K562 (cell line): ENCODE measurements at regions not wholly inside any gene's neighbourhood (a gene's known extent, or its start where the extent isn't known, plus 50 kb on each side); places are given as distances from the start of the nearest gene placed in this dataset.

Experiments used
- ATAC-seq: fragments of 200-7000 bp; cut with Tn5 transposase; 3 replicates; pipeline ENCODE4 v1.9.1; 2020; ENCODE audit warnings: moderate library complexity
- BruUV-seq: library from RNA; stranded (reverse); fragments of 400-500 nt; replicated peaks from 2 replicates; lab custom pipeline; 2021; lab: Mats Ljungman, UMichigan
- CTCF ChIA-PET: fragments of 300-600 bp; formaldehyde crosslinking; extraction: SDS; loops from one replicate; lab custom pipeline; 2021; ENCODE audit warnings: low intra/inter-chr PET ratio; lab: Yijun Ruan, JAX
- POLR2A ChIA-PET: fragments of 300-600, 350-650 bp; sonication (Branson Sonifier 250); formaldehyde crosslinking; extraction: SDS; loops from one replicate; lab custom pipeline; 2021; ENCODE audit warnings: antibody characterized with exemption, inconsistent platforms; lab: Yijun Ruan, JAX
- DNase-seq, 4 experiments: peaks; one replicate each; pipeline versions ENCODE4 v3.0.0 to v3.0.0-alpha.2; 2011 to 2018; ENCODE audit warnings: low spot score in 3 of 4, mixed read lengths in 3 of 4; ENCODE audit errors: extremely low read depth in 1 of 4
- FAIRE-seq: peaks from 2 replicates; lab custom pipeline; 2011; peaks lifted over from hg19 to GRCh38; lab: Jason Lieb, UNC
- H2AFZ ChIP-seq: 2 replicates; pipeline ENCODE4 v1.6.0; 2011; ENCODE audit warnings: low read depth, low read length, control low read depth, inconsistent platforms
- H3K27ac ChIP-seq: fragments of 200-600 bp; 3 replicates; pipeline ENCODE4 v1.8.0; 2011; ENCODE audit warnings: low read depth, mild to moderate bottlenecking, control low read depth, inconsistent platforms, low read length, moderate library complexity, mixed read lengths; ENCODE audit errors: extremely low read depth
- H3K27me3 ChIP-seq, 2 experiments: fragments of 300-600 bp in 1 of 2; 2 replicates in 1 of 2; 3 replicates in 1 of 2; pipeline versions ENCODE4 v1.6.0 to v1.8.0; 2011; ENCODE audit warnings: inconsistent platforms in 2 of 2, low read length in 2 of 2, mild to moderate bottlenecking in 1 of 2, mixed read lengths in 1 of 2, moderate library complexity in 1 of 2; ENCODE audit not compliant: control insufficient read depth in 2 of 2, insufficient read depth in 2 of 2
- H3K36me3 ChIP-seq: fragments of 300-600 bp; 3 replicates; pipeline ENCODE4 v1.8.0; 2011; ENCODE audit warnings: mild to moderate bottlenecking, low read length, inconsistent platforms; ENCODE audit not compliant: control insufficient read depth, insufficient read depth
- H3K4me1 ChIP-seq, 2 experiments: fragments of 200-600 bp in 1 of 2; replicated peaks in 1 of 2; 2 replicates in 1 of 2; 3 replicates in 1 of 2; pipeline versions ENCODE4 v1.5.1 to v1.8.0; 2011; ENCODE audit warnings: inconsistent platforms in 2 of 2, low read length in 2 of 2, mild to moderate bottlenecking in 1 of 2, mixed read lengths in 1 of 2, moderate library complexity in 1 of 2; ENCODE audit not compliant: control insufficient read depth in 2 of 2, insufficient read depth in 2 of 2
- H3K4me2 ChIP-seq: 2 replicates; pipeline ENCODE4 v1.6.1; 2011; ENCODE audit warnings: low read length, control low read depth, inconsistent platforms, mixed read lengths; ENCODE audit not compliant: insufficient read depth
- H3K4me3 ChIP-seq: fragments of 200-600 bp; sonication (generic), shearing (Covaris generic); 2 replicates; pipeline ENCODE4 v1.5.1; 2016; ENCODE audit warnings: control low read depth, inconsistent platforms
- H3K79me2 ChIP-seq: fragments of 200-600 bp; 3 replicates; pipeline ENCODE4 v1.8.0; 2011; ENCODE audit warnings: low read length, inconsistent platforms; ENCODE audit not compliant: control insufficient read depth, insufficient read depth
- H3K9ac ChIP-seq, 2 experiments: 2 replicates each; pipeline versions ENCODE4 v1.6.0 to v1.6.1; 2011; ENCODE audit warnings: low read depth in 2 of 2, low read length in 2 of 2, control low read depth in 1 of 2, inconsistent platforms in 1 of 2, mild to moderate bottlenecking in 1 of 2, mixed read lengths in 1 of 2; ENCODE audit not compliant: insufficient read depth in 1 of 2
- H3K9me1 ChIP-seq: one replicate; pipeline ENCODE4 v1.6.0; 2011; ENCODE audit warnings: inconsistent platforms, mild to moderate bottlenecking, low read length, moderate library complexity; ENCODE audit not compliant: control insufficient read depth, insufficient read depth
- H3K9me3 ChIP-seq: replicated peaks from 2 replicates; pipeline ENCODE4 v1.5.1; 2011; ENCODE audit warnings: low read depth, low read length, inconsistent platforms; ENCODE audit not compliant: control insufficient read depth, insufficient read depth
- H4K20me1 ChIP-seq: replicated peaks from 2 replicates; pipeline ENCODE4 v1.6.1; 2011; ENCODE audit warnings: low read length, inconsistent platforms, mixed read lengths; ENCODE audit not compliant: control insufficient read depth, insufficient read depth
- C11orf30 ChIP-seq: fragments of 450-650 bp; IDR thresholded peaks from 2 replicates; pipeline ENCODE4 v1.6.1; 2016; ENCODE audit warnings: low read depth, mild to moderate bottlenecking
- CHD2 ChIP-seq: IDR thresholded peaks from 2 replicates; pipeline ENCODE4 v1.6.1; 2011; ENCODE audit warnings: low read depth, low read length
- DIDO1 ChIP-seq: fragments of 450-650 bp; IDR thresholded peaks from 2 replicates; pipeline ENCODE4 v1.6.1; 2016; ENCODE audit warnings: low read depth, missing biosample characterization, missing genetic modification characterization
- NR2C2 ChIP-seq, 2 experiments: fragments of 200-800 bp in 1 of 2; sonication (Bioruptor generic) in 1 of 2; sonication (generic) in 1 of 2; formaldehyde crosslinking in 1 of 2; IDR thresholded peaks; 2 replicates each; pipeline versions ENCODE4 v1.6.1 to v1.8.0; 2016 to 2022; ENCODE audit warnings: mild to moderate bottlenecking in 1 of 2, missing compliant biosample characterization in 1 of 2, missing genetic modification characterization in 1 of 2, missing genetic modification reagents in 1 of 2
- POLR3A ChIP-seq: IDR thresholded peaks from 2 replicates; pipeline ENCODE4 v1.6.1; 2011; ENCODE audit warnings: borderline replicate concordance, mild to moderate bottlenecking, moderate library complexity; ENCODE audit not compliant: insufficient read length, insufficient read depth; ENCODE audit errors: extremely low read depth
- PRPF4 ChIP-seq: fragments of 200-400 bp; formaldehyde crosslinking; IDR thresholded peaks from one replicate; pipeline ENCODE4 v1.6.1; 2017; ENCODE audit warnings: low read length, low read depth, mild to moderate bottlenecking; ENCODE audit not compliant: insufficient read depth, poor library complexity, severe bottlenecking
- RBM25 ChIP-seq: fragments of 200-400 bp; formaldehyde crosslinking; IDR thresholded peaks from 2 replicates; pipeline ENCODE4 v1.6.1; 2018; ENCODE audit warnings: low read length, low read depth, moderate library complexity; ENCODE audit not compliant: severe bottlenecking
- ZBTB1 ChIP-seq: sonication (generic); formaldehyde crosslinking; IDR thresholded peaks from 2 replicates; pipeline ENCODE4 v1.8.1; 2023; ENCODE audit warnings: missing genetic modification reagents, low read depth, mild to moderate bottlenecking, borderline replicate concordance
- ZNF121 ChIP-seq: sonication (generic); formaldehyde crosslinking; conservative IDR thresholded peaks from 2 replicates; pipeline ENCODE4 v1.8.0; 2022; ENCODE audit warnings: missing genetic modification reagents
- ZNF444 ChIP-seq: fragments of 250-450 bp; sonication (Bioruptor Pico); IDR thresholded peaks from 2 replicates; pipeline ENCODE4 v1.4.0; 2020; ENCODE audit warnings: mild to moderate bottlenecking, moderate library complexity
- ZNF586 ChIP-seq: fragments of 450-650 bp; formaldehyde crosslinking; conservative IDR thresholded peaks from 2 replicates; pipeline ENCODE4 v1.4.0; 2020; ENCODE audit warnings: mild to moderate bottlenecking, moderate library complexity
- WGBS: fragments of 100-300 bp; shearing (Covaris generic); methylation state at CpG from one replicate; pipeline ENCODE4 v1.1.6; 2016; ENCODE audit warnings: low coverage, mixed read lengths; ENCODE audit not compliant: insufficient coverage; ENCODE audit errors: missing lambda C conversion rate; 5-methylcytosine and 5-hydroxymethylcytosine counted together
- in situ Hi-C: fragments of 300-500 bp; cut with MboI; formaldehyde crosslinking; loops from 4 replicates; pipeline ENCODE4 v1.15.0; 2018; ENCODE audit warnings: inconsistent platforms, mixed read lengths
- intact Hi-C: fragments of 100-400 bp; cut with micrococcal nuclease; formaldehyde crosslinking; loops from 2 replicates; pipeline ENCODE4 v1.14.2; 2022
- TF ChIP-seq, protein P1 (sequence below): fragments of 250-450 bp; sonication (Bioruptor Pico); IDR thresholded peaks from 2 replicates; pipeline ENCODE4 v1.6.1; 2021; ENCODE audit warnings: mild to moderate bottlenecking
- TF ChIP-seq, protein P2 (sequence below): fragments of 250-450 bp; sonication (Bioruptor Pico); IDR thresholded peaks from 2 replicates; pipeline ENCODE4 v1.4.0; 2020
- TF ChIP-seq, protein P3 (sequence below): fragments of 450-650 bp; formaldehyde crosslinking; IDR thresholded peaks from 2 replicates; pipeline ENCODE4 v1.4.0; 2022; ENCODE audit warnings: mild to moderate bottlenecking, moderate library complexity

DNA sequence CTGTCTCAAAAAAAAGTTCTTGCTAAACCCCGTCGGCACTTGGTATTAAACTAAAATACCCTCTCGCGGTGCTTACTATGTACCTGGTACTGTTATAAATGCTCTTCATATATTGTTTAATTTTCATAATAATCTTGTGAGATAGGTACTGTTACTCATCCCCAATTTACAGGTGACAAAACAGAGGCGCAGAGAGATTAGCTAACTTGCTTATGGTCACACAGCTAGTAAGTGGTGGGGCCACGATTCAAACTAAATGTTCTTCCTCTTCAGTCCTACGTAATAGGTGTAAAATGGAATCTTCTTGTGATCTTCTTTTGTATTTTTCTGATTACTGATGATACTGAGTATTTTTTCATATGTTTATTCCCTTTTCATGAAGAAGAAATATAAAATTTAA is 51.3 kb downstream of the TET3 start:
- Histone ChIP-seq H3K27me3 (no peaks in the 10 kb centered on the region), H3K4me3 (no peak overlapping the region), H2AFZ (peak overlapping the region; percentile 15; the same call in 1 of the 2 replicates), H3K4me1 (peaks cover 52 to 73% of the 10 kb centered on the region in 2 experiments), H3K79me2 (peaks cover 92% of the 10 kb centered on the region), H3K36me3 (no peaks in the 10 kb centered on the region; the same call in 2 of the 3 replicates), H3K4me2 (peak overlapping the region; percentile 74; the same call in 1 of the 2 replicates), H3K9ac (peak overlapping the region in 1 of 2 experiments; percentile 47; a peak in 2 of 4 replicates), H3K9me3 (no peaks in the 10 kb centered on the region), H3K27ac (peak overlapping the region; percentile 70), H4K20me1 (0 out of 2 replicates have a peak, but pooled peaks cover 8% of the 10 kb centered on the region), H3K9me1 (no peaks in the 10 kb centered on the region)
- intact Hi-C loops = loop anchor here (5.0 kb wide), 1 partner anchor 34 kb away; no protein-coding TSS in a partner anchor
- TF ChIP-seq POLR3A (no peak), PRPF4 (no peak), DIDO1 (no peak), RBM25 (peak; percentile 93), ZNF586 (CRISPR knock-in tag) (no peak), ZBTB1 (no peak), NR2C2 (CRISPR knock-in tag; IDR thresholded peaks at IDR 0.05) (no peak), NR2C2 (tag; IDR thresholded peaks at IDR 0.05) (0 out of 2 replicates have a peak, but pooled peaks have one; percentile 26), ZNF444 (CRISPR knock-in tag) (no peak), C11orf30 (no peak), ZNF121 (CRISPR knock-in tag) (no peak), CHD2 (no peak)
- TF ChIP-seq, protein P1, sequence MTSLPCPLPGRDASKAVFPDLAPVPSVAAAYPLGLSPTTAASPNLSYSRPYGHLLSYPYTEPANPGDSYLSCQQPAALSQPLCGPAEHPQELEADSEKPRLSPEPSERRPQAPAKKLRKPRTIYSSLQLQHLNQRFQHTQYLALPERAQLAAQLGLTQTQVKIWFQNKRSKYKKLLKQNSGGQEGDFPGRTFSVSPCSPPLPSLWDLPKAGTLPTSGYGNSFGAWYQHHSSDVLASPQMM = no peak
- TF ChIP-seq, protein P2, sequence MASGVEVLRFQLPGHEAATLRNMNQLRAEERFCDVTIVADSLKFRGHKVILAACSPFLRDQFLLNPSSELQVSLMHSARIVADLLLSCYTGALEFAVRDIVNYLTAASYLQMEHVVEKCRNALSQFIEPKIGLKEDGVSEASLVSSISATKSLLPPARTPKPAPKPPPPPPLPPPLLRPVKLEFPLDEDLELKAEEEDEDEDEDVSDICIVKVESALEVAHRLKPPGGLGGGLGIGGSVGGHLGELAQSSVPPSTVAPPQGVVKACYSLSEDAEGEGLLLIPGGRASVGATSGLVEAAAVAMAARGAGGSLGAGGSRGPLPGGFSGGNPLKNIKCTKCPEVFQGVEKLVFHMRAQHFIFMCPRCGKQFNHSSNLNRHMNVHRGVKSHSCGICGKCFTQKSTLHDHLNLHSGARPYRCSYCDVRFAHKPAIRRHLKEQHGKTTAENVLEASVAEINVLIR (CRISPR knock-in tag) = no peak
- TF ChIP-seq, protein P3, sequence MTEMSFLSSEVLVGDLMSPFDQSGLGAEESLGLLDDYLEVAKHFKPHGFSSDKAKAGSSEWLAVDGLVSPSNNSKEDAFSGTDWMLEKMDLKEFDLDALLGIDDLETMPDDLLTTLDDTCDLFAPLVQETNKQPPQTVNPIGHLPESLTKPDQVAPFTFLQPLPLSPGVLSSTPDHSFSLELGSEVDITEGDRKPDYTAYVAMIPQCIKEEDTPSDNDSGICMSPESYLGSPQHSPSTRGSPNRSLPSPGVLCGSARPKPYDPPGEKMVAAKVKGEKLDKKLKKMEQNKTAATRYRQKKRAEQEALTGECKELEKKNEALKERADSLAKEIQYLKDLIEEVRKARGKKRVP (CRISPR knock-in tag) = no peak
- no peak for DNase-seq
- no peak for ATAC-seq
- ChIA-PET POLR2A (interaction anchor here (0.7 to 1.0 kb wide), 3 partner anchors 9 to 32 kb away, joined by 3 read pairs; no protein-coding TSS in a partner anchor), CTCF (no interaction called here)
- 67% methylated on average over 7 of the region's 7 CpGs for WGBS
- no peak for FAIRE-seq
- in situ Hi-C loops = no loop called here
- BruUV-seq = no TSS peak
